ENCODE measurements at regions not wholly inside any gene's neighbourhood (a gene's known extent, or its start where the extent isn't known, plus 50 kb on each side); places are given as distances from the start of the nearest gene placed in this dataset.
"Not testable (repeated sequence)": the region's sequence is repeated elsewhere in the genome, so short reads cannot be mapped to it uniquely, and the experiment has no call there.

- DNase-seq (ENCODE audit: low read depth in 2 of 2): no peak
Observed at GRCh38 chr19:30871979-30872378, 477.3 kb downstream of the TSHZ3 start.

DNA sequence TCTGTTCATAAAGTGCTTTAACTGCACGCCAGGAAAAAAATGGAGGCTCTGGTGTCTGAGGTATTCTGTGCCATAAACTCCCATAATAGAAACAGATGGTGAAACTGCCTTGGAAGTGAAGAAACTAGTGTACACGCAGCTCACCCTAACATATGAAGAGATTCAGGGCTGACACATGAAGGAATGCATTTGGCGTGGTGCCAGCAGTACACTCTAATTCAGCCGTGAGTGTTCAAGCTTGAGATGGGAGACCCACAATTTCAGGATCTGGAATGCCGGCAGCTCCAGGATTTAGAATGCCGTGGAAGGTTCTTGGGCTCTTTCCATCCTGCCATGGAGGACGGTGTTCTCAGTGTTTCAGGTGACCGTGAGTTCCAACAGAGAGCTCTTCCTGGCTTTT is 478.4 kb downstream of the TSHZ3 start:
- no peak for DNase-seq (ENCODE audit: low read depth in 2 of 2)

DNA sequence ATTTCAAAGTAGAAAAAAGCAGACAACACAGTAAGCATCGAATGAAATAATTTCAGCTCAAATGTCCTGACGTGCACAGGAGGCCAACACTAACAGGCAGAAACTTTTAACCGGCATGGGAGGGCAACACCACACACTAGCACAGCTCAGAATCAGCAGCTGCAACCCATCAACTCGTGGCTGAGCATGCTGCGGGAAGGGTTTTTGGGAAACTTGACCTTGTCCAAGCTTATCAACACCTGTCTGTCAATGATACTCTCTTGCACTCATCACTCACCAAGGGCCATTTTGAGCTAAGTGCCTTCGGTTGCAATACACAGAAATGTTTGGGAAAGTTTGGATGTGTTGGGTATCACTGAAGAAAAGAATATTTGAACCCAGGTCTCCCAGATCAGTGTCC is 483.7 kb downstream of the TSHZ3 start:
- no peak for DNase-seq (ENCODE audit: low read depth in 2 of 2)

DNA sequence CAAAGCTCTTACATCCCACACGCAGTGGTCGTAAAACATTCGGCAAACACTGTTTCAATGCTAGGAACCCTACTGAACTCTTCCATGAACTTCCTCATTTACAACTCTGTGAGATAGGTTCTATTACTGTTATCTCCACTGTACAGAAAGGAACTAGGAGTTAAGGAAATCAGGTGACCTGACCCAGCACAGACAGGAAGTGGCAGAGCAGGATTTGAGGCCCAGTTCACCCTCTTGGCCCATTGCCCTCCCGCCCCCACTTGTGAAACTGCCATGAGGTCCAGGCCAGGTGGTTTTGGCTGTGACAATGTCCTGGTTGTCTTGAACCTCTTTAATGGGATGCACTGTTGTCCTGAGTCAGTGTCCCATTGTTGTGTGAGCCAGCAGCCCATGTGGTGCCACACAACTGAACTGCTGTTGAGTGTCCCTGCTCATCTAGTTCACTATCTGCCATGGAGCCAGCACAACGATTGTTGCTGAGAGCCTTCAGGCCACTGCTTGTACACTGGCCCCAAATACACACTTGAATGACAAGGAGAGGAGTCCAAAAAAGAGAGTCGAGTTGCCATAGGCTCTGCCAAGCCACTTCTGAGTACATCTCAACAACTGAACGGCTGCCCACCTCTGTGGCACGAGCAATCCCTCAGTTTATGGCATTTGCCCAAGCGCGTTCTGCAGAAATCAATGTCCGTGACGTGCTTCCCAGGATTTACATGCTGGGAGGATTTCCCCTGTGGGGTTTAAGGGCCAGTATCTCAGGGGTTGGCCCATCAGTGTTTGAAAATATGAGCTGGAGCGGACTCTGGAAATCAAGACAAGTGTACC is 484.6 kb downstream of the TSHZ3 start:
- DNase-seq (ENCODE audit: low read depth in 2 of 2): no peak

- no peak for DNase-seq (ENCODE audit: low read depth in 2 of 2)
Observed at GRCh38 chr19:30862876-30863275, 486.4 kb downstream of the TSHZ3 start.

DNA sequence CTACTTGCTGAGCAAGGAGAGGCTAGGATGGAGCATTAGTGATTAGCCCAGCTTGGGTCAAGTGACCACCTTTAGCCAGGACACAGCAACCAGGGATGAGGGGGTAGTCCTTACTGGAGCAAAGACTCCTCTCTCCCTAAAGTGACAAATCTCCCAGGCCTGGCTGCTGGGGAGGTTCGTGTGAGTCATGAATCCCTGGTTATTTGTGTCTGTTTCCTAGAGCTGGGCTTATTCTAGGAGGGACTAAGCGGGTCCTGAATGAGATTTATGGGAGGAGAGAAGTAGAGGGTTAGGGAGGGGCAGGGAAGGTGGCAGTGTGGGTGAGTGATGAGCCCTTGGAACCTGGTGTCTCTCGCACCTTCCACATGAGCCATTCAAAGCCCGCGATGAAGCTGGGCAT is 487.3 kb downstream of the TSHZ3 start:
- DNase-seq (ENCODE audit: low read depth in 2 of 2): no peak

DNA sequence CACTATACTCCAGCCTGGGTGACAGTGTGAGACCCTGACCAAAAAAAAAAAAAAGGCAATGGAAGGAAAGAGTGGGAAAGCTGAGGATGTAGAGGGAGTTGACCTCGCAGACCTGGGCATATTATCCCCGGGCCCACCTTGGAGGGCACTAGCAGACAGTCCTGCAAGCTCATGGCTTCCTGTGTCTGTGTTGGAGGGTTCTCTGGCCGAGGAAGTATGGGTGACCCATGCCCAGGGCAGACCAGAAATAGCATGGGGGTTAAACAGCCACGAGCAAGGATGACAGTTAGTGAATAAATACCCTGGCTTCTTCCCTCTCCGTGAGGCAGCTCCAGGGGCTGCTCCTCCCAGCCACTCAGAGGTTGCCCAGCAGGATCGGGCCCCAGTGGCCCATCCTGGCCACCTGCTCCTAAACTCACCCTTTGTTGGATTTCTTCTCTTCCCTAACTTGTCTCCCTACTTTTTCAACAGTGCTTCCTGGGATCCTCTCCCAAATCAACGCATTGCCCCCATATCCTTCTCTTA is 485.8 kb downstream of the ZNF536 start:
- no peak for DNase-seq (ENCODE audit: low read depth in 2 of 2)

GRCh38 chr19:30857388-30857787 is 485.2 kb downstream of the ZNF536 start:
- DNase-seq (ENCODE audit: low read depth in 2 of 2): no peak

DNA sequence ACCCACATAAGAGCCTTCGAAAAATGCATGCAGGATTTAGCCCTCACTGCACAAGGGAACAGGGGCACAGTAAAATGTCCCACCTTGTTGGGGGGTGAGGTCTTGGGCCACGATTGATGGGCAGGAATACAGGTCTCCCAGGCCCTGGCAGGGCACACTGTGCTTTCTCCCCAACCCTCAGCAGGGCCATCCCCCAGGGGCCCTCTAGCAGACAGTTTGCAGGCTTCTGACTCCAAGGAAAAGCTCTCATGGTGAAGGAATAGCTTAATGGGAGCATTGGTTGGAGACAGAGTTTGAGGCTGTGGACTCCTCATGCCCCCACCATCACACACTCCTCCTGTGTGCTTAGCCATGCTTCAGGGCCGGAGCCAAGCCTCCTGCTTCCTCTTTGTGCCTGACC is 484.6 kb downstream of the ZNF536 start:
- no peak for DNase-seq (ENCODE audit: low read depth in 2 of 2)

GRCh38 chr19:30856376-30856775 is 484.2 kb downstream of the ZNF536 start:
- no peak for DNase-seq (ENCODE audit: low read depth in 2 of 2)

GRCh38 chr19:30855442-30855841 is 483.3 kb downstream of the ZNF536 start:
- no peak for DNase-seq (ENCODE audit: low read depth in 2 of 2)

GRCh38 chr19:30854661-30855060 is 482.5 kb downstream of the ZNF536 start:
- DNase-seq (ENCODE audit: low read depth in 2 of 2): no peak

GRCh38 chr19:30854207-30854606 is 482.0 kb downstream of the ZNF536 start:
- DNase-seq (ENCODE audit: low read depth in 2 of 2): no peak

- no peak for DNase-seq (ENCODE audit: low read depth in 2 of 2)
Observed at GRCh38 chr19:30853036-30853435, 480.9 kb downstream of the ZNF536 start.

GRCh38 chr19:30852168-30852567 is 480.0 kb downstream of the ZNF536 start:
- DNase-seq (ENCODE audit: low read depth in 2 of 2): no peak

DNA sequence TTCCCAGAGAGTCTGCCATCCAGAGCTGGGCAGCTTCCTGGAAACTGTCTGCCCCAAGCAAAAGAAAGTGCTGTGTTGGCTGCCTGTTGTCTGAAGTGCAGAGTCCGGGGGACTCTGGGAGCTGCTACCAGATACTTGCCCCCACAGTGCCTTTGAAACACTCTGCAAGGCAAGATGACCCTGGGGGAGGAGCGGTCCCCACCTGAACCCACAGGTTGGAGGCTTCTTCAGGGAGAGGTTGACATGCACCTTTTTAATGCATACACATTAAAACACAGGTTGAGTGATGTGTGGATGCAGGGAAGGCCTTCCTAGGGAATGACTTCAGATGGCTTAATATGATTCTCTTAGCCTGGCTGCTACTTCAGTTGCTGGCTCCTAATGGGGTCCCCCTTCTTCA is 479.5 kb downstream of the ZNF536 start:
- DNase-seq (ENCODE audit: low read depth in 2 of 2): no peak

DNA sequence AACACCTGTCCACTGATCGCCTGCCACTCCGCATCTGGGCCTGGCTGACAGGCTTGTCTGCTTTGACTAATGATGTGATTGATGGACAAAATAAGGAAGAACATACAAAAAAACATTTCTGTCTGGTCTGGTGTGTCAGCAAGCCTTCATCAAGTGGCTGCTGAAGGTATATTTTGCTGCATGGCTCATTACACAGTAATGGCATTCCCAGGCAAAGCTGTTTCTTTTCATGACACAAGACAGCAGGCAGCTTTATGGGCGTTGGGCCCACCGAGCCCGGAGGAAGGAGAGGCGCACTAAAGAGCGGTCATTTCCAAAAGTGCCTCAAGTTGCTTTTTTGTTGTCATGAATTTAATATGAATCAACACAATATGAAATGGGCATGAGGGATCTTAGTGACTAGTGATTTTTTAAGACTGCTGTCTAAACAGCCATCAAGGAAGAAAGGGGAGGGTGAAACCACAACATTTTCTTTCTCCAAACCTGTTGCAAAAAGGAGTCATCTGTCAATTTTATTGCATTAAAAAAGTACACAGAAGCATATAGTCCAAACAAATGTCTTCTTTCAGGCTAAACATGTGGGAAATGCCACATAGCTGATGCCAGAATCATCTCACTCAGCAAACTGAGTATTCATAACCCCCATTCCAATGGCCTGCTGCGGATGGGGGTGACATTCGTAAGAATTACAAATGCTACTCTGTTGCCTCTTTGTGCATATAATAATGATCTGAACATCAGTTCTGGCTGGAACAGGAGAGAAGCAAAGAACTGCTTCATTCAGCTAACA is 476.6 kb downstream of the ZNF536 start:
- DNase-seq (ENCODE audit: low read depth in 2 of 2): no peak

- no peak for DNase-seq (ENCODE audit: low read depth in 2 of 2)
Observed at GRCh38 chr19:30846102-30846501, 473.9 kb downstream of the ZNF536 start.

GRCh38 chr19:30842926-30843325 is 470.7 kb downstream of the ZNF536 start:
- DNase-seq (ENCODE audit: low read depth in 2 of 2): no peak

DNA sequence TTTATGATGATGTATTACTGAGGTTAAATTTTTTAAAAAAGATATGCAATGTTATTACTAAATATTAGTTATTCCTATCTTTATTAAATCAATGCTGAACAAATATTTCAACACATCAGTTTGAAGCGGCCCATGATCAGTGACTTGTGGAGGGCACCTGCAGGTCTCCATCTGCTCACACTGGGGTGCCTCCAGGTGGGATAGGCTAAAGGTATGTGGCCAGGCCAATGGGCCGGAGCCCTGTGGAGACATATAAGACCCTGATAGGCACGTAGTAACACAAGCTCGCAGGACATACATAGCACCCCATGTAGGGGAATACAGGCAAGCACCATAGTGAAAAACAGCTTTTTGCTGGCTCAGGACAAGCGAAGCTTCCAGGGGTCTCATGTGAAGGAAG is 469.8 kb downstream of the ZNF536 start:
- DNase-seq (ENCODE audit: low read depth in 2 of 2): no peak

DNA sequence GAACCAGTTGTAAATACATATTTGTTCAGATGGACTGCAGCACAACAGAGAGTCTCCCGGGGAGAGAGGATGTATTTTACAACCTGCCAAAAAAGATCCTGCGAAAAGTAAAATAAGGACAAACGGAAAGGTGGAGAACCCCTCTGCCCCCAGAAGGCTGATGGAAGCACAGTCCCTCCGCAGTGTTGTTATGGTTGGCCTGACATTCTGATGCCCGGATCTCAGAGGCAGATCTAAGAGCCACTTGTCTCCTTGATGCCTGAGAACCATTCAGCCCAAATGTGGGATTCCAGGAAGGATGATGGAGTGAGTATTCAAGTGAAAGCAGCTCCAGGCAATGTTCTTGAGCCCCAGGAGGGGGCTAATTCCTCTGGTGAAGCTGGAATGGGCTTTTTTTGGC is 458.7 kb downstream of the ZNF536 start:
- no peak for DNase-seq (ENCODE audit: low read depth in 2 of 2)

DNA sequence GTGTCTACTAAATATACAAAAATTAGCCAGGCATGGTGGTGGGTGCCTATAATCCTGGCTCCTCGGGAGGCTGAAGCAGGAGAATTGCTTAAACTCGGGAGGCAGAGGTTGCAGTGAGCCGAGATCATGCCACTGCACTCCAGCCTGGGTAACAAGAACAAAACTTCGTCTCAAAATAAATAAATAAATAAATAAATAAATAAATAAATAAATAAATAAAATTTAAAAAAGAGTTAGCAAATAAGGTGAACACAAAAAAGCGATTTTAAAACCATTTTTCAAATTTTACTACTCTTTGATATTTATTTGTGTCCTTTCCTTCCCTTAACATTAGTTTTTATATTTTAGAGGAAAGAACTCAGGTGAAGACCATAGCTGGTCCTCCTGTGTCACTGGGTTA is 453.3 kb downstream of the ZNF536 start:
- DNase-seq (ENCODE audit: low read depth in 2 of 2): not testable (repeated sequence)

GRCh38 chr19:30824809-30825208 is 452.6 kb downstream of the ZNF536 start:
- DNase-seq (ENCODE audit: low read depth in 2 of 2): no peak

Measured in stimulated activated CD4-positive, alpha-beta T cell treated with anti-CD3 and anti-CD28 coated beads, Interleukin-12 subunit alpha, Interleukin-12 subunit beta, amount 100 ng/mL, for 24 hours (primary cell).